HL-60 (cell line): ENCODE measurements at regions not wholly inside any gene's neighbourhood (a gene's known extent, or its start where the extent isn't known, plus 50 kb on each side); places are given as distances from the start of the nearest gene placed in this dataset.

Source experiments
- DNase-seq, 2 experiments: peaks; one replicate each; pipeline ENCODE4 v3.0.0-alpha.2; 2010 to 2020; ENCODE audit warnings: low read depth in 1 of 2, low spot score in 1 of 2
- H3K27ac ChIP-seq: fragments of 250-450 bp; sonication (Bioruptor Pico); replicated peaks from 2 replicates; pipeline ENCODE4 v1.5.1; 2020; ENCODE audit warnings: mild to moderate bottlenecking, moderate library complexity
- H3K27me3 ChIP-seq: fragments of 250-450 bp; sonication (Bioruptor Pico); 2 replicates; pipeline ENCODE4 v1.5.1; 2021; ENCODE audit warnings: mild to moderate bottlenecking, moderate library complexity; ENCODE audit not compliant: insufficient read depth, poor library complexity, severe bottlenecking
- H3K4me3 ChIP-seq: replicated peaks from 2 replicates; pipeline ENCODE4 v1.5.1; 2011; ENCODE audit warnings: mild to moderate bottlenecking, control low read depth, low read length; ENCODE audit not compliant: insufficient read depth
- CTCF ChIP-seq: IDR thresholded peaks from one replicate; pipeline ENCODE4 v1.5.1; 2011; ENCODE audit warnings: low read length, control low read depth, inconsistent platforms; ENCODE audit not compliant: insufficient read depth
- GABPA ChIP-seq: IDR thresholded peaks from 2 replicates; pipeline ENCODE4 v1.6.1; 2012; ENCODE audit warnings: low read depth
- POLR2AphosphoS5 ChIP-seq: IDR thresholded peaks from 2 replicates; pipeline ENCODE4 v1.6.1; 2012; ENCODE audit warnings: low read depth
- REST ChIP-seq: IDR thresholded peaks from 2 replicates; pipeline ENCODE4 v1.6.1; 2012; ENCODE audit warnings: low read depth; ENCODE audit not compliant: insufficient replicate concordance
- SPI1 ChIP-seq: IDR thresholded peaks from 2 replicates; pipeline ENCODE4 v1.6.1; 2012; ENCODE audit warnings: low read depth, mild to moderate bottlenecking, borderline replicate concordance

GRCh38 chr10:28188526-28188925 lies 114.3 kb downstream of the MPP7 start:
- no peak for DNase-seq
- H3K27ac ChIP-seq, result no peak overlapping the region
- no peak for TF ChIP-seq SPI1
- no peak for TF ChIP-seq POLR2AphosphoS5
- no peak for TF ChIP-seq GABPA
- no peak for TF ChIP-seq CTCF
- TF ChIP-seq REST, result no peak
- H3K4me3 ChIP-seq, result no peak overlapping the region
- H3K27me3 ChIP-seq, result no peaks in the 10 kb centered on the region

GRCh38 chr10:28186887-28187578 lies 115.8 kb downstream of the MPP7 start:
- DNase-seq, result no peak
- H3K27me3 ChIP-seq, result no peaks in the 10 kb centered on the region
- H3K27ac ChIP-seq, result no peak overlapping the region
- TF ChIP-seq GABPA (no peak), REST (no peak), SPI1 (no peak), POLR2AphosphoS5 (no peak), CTCF (no peak)
- H3K4me3 ChIP-seq, result no peak overlapping the region

- Histone ChIP-seq H3K27me3 (no peaks in the 10 kb centered on the region), H3K4me3 (no peak overlapping the region), H3K27ac (no peak overlapping the region)
- DNase-seq, result no peak
- no peak for TF ChIP-seq POLR2AphosphoS5
- no peak for TF ChIP-seq GABPA
- no peak for TF ChIP-seq SPI1
- TF ChIP-seq CTCF, result no peak
- no peak for TF ChIP-seq REST
Measured at GRCh38 chr10:28186461-28186860, 116.4 kb downstream of the MPP7 start.
